ENCODE measurements at regions not wholly inside any gene's neighbourhood (a gene's known extent, or its start where the extent isn't known, plus 50 kb on each side); places are given as distances from the start of the nearest gene placed in this dataset.

GRCh38 chr3:157695586-157695985 lies 192.4 kb upstream of the VEPH1 start:
- ATAC-seq (ENCODE audit: low read depth) (no peak), DNase-seq (ENCODE audit: low spot score) (no peak)
- Histone ChIP-seq H3K27me3 (ENCODE audit: insufficient read depth, poor library complexity, severe bottlenecking) (peaks cover 5% of the 10 kb centered on the region), H3K4me3 (ENCODE audit: severe bottlenecking) (no peak overlapping the region), H3K27ac (ENCODE audit: poor library complexity, severe bottlenecking) (no peak overlapping the region), H3K4me1 (ENCODE audit: insufficient read depth, poor library complexity, severe bottlenecking) (no peaks in the 10 kb centered on the region), H3K9me3 (ENCODE audit: severe bottlenecking) (no peaks in the 10 kb centered on the region), H3K36me3 (ENCODE audit: low read depth) (no peaks in the 10 kb centered on the region)
- no peak for TF ChIP-seq CTCF (IDR thresholded peaks at IDR 0.05; ENCODE audit: poor library complexity, severe bottlenecking)

GRCh38 chr3:157695103-157695502 lies 191.9 kb upstream of the VEPH1 start:
- H3K27me3 ChIP-seq (ENCODE audit: insufficient read depth, poor library complexity, severe bottlenecking), result peaks cover 5% of the 10 kb centered on the region
- TF ChIP-seq CTCF (IDR thresholded peaks at IDR 0.05; ENCODE audit: poor library complexity, severe bottlenecking), result no peak

GRCh38 chr3:157693762-157694161 lies 190.5 kb upstream of the VEPH1 start:
- no peak for TF ChIP-seq CTCF (IDR thresholded peaks at IDR 0.05; ENCODE audit: poor library complexity, severe bottlenecking)
- DNase-seq (ENCODE audit: low spot score) (no peak), ATAC-seq (ENCODE audit: low read depth) (no peak)
- peaks cover 3% of the 10 kb centered on the region for H3K27me3 ChIP-seq (ENCODE audit: insufficient read depth, poor library complexity, severe bottlenecking)
- H3K4me1 ChIP-seq (ENCODE audit: insufficient read depth, poor library complexity, severe bottlenecking), result no peaks in the 10 kb centered on the region
- H3K9me3 ChIP-seq (ENCODE audit: severe bottlenecking), result no peaks in the 10 kb centered on the region
- no peak overlapping the region for H3K4me3 ChIP-seq (ENCODE audit: severe bottlenecking)
- no peaks in the 10 kb centered on the region for H3K36me3 ChIP-seq (ENCODE audit: low read depth)
- H3K27ac ChIP-seq (ENCODE audit: poor library complexity, severe bottlenecking), result no peak overlapping the region

More at GRCh38 chr3:157695103-157695502, 191.9 kb upstream of the VEPH1 start:
- H3K9me3 ChIP-seq (ENCODE audit: severe bottlenecking), result no peaks in the 10 kb centered on the region
- H3K4me3 ChIP-seq (ENCODE audit: severe bottlenecking), result no peak overlapping the region
- ATAC-seq (ENCODE audit: low read depth) (no peak), DNase-seq (ENCODE audit: low spot score) (no peak)
- H3K27ac ChIP-seq (ENCODE audit: poor library complexity, severe bottlenecking), result no peak overlapping the region
- H3K4me1 ChIP-seq (ENCODE audit: insufficient read depth, poor library complexity, severe bottlenecking), result no peaks in the 10 kb centered on the region
- H3K36me3 ChIP-seq (ENCODE audit: low read depth), result no peaks in the 10 kb centered on the region

GRCh38 chr3:157692468-157692867 lies 189.3 kb upstream of the VEPH1 start:
- ATAC-seq (ENCODE audit: low read depth), result no peak
- H3K4me3 ChIP-seq (ENCODE audit: severe bottlenecking), result no peak overlapping the region
- TF ChIP-seq CTCF (IDR thresholded peaks at IDR 0.05; ENCODE audit: poor library complexity, severe bottlenecking), result no peak
- H3K36me3 ChIP-seq (ENCODE audit: low read depth), result no peaks in the 10 kb centered on the region
- H3K27me3 ChIP-seq (ENCODE audit: insufficient read depth, poor library complexity, severe bottlenecking), result no peaks in the 10 kb centered on the region
- no peaks in the 10 kb centered on the region for H3K9me3 ChIP-seq (ENCODE audit: severe bottlenecking)
- H3K27ac ChIP-seq (ENCODE audit: poor library complexity, severe bottlenecking), result no peak overlapping the region
- no peak for DNase-seq (ENCODE audit: low spot score)
- no peaks in the 10 kb centered on the region for H3K4me1 ChIP-seq (ENCODE audit: insufficient read depth, poor library complexity, severe bottlenecking)

- TF ChIP-seq CTCF (IDR thresholded peaks at IDR 0.05; ENCODE audit: poor library complexity, severe bottlenecking), result no peak
These were observed 180.5 kb upstream of the VEPH1 start for GRCh38 chr3:157683668-157684067.

More at GRCh38 chr3:157683668-157684067, 180.5 kb upstream of the VEPH1 start:
- H3K36me3 ChIP-seq (ENCODE audit: low read depth), result no peaks in the 10 kb centered on the region
- H3K27ac ChIP-seq (ENCODE audit: poor library complexity, severe bottlenecking), result no peak overlapping the region
- ATAC-seq (ENCODE audit: low read depth), result no peak
- H3K4me3 ChIP-seq (ENCODE audit: severe bottlenecking), result no peak overlapping the region
- no peaks in the 10 kb centered on the region for H3K27me3 ChIP-seq (ENCODE audit: insufficient read depth, poor library complexity, severe bottlenecking)
- DNase-seq (ENCODE audit: low spot score), result no peak
- H3K9me3 ChIP-seq (ENCODE audit: severe bottlenecking), result no peaks in the 10 kb centered on the region
- H3K4me1 ChIP-seq (ENCODE audit: insufficient read depth, poor library complexity, severe bottlenecking), result no peaks in the 10 kb centered on the region

Data from RWPE2 (cell line).